Ishikawa (cell line): ENCODE measurements at regions not wholly inside any gene's neighbourhood (a gene's known extent, or its start where the extent isn't known, plus 50 kb on each side); places are given as distances from the start of the nearest gene placed in this dataset.

Experiments used
- CEBPB ChIP-seq: IDR thresholded peaks from 2 replicates; pipeline ENCODE4 v1.6.1; 2012
- CREB1 ChIP-seq: IDR thresholded peaks from 2 replicates; pipeline ENCODE4 v1.6.1; 2012; ENCODE audit warnings: low read depth
- EGR1 ChIP-seq: IDR thresholded peaks from 2 replicates; pipeline ENCODE4 v1.6.1; 2012
- EP300 ChIP-seq: IDR thresholded peaks from 2 replicates; pipeline ENCODE4 v1.6.1; 2012; ENCODE audit warnings: borderline replicate concordance
- FOXM1 ChIP-seq: IDR thresholded peaks from 2 replicates; pipeline ENCODE4 v1.6.1; 2012; ENCODE audit warnings: low read depth, borderline replicate concordance
- NFIC ChIP-seq: IDR thresholded peaks from 2 replicates; pipeline ENCODE4 v1.6.1; 2012
- RAD21 ChIP-seq: IDR thresholded peaks from 2 replicates; pipeline ENCODE4 v1.6.1; 2012; ENCODE audit warnings: low read depth
- TAF1 ChIP-seq: IDR thresholded peaks from 2 replicates; pipeline ENCODE4 v1.6.1; 2012; ENCODE audit warnings: low read depth, mild to moderate bottlenecking
- TCF12 ChIP-seq: IDR thresholded peaks from 2 replicates; pipeline ENCODE4 v1.6.1; 2012; ENCODE audit warnings: low read depth
- TEAD4 ChIP-seq: IDR thresholded peaks from 2 replicates; pipeline ENCODE4 v1.6.1; 2012
- YY1 ChIP-seq: IDR thresholded peaks from 2 replicates; pipeline ENCODE4 v1.6.1; 2012; ENCODE audit warnings: low read depth
- ZBTB7A ChIP-seq: IDR thresholded peaks from 2 replicates; pipeline ENCODE4 v1.6.1; 2012; ENCODE audit warnings: low read depth
- TF ChIP-seq, protein P1 (sequence below): IDR thresholded peaks from 2 replicates; pipeline ENCODE4 v1.6.1; 2012; ENCODE audit warnings: low read depth, mild to moderate bottlenecking
- TF ChIP-seq, protein P2 (sequence below): IDR thresholded peaks from 2 replicates; pipeline ENCODE4 v1.6.1; 2012
- TF ChIP-seq, protein P3 (sequence below): IDR thresholded peaks from 2 replicates; pipeline ENCODE4 v1.6.1; 2012

DNA sequence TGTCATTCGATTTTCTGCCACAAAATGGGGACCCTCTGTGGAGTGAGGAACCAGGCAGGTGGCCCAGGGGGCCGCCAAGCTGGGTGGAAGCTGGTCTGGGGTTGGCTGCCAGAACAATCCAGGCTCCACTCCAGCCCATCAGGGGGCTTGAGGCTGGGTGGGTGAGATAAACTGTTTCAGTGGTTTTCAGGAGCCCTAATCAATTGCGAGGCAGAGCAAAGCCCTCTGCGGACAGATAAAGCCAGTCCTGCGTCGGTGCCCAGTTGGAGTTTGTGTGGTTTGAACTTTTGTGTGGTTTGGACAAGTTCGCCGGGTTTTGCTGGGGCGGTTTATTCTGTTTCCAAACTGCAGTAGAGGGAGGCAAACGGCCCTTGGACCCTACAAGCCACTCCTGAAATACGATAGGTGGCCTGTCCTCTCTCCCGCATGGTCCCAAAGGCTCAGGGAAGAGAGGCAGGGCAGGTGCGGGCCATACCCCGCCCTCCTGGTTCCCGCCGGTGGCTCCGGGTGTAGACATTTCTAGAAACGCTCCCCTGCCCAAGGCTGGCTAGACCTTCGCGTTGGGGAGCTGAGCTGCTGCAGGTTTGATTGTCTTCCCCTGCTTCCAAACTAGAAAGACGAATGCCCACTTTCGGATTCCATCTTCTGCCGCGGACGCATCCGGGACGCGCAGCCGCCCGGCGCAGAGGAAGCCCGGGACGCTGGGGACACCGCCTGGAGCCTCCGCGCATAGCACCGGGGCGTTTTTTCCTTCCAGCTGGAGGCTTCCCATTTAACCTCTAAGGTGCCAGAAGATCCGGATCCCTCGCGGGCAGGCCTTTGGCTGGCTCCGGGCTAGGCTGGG is 169.0 kb upstream of the BCOR start:
- TF ChIP-seq RAD21 (peak; percentile 76), TCF12 (no peak)

DNA sequence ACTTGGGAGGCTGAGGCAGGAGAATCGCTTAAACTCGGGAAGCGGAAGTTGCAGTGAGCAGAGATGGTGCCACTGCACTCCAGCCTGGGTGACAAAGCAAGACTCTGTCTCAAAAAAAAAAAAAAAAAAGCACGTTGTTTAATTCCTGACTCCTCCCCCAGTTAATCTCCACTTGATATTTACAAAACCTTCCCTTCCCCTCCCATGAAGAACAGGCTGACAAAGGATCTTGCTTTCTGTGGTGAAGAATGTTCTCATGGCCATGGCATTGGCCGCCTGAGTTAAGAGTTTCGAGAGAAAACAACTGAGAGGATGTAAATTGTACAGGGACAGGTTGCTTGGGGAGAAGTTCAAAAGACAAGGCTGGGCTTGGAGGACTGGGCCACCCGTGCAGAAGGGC is 168.2 kb upstream of the BCOR start:
- TF ChIP-seq YY1: no peak
- TF ChIP-seq, protein P1, sequence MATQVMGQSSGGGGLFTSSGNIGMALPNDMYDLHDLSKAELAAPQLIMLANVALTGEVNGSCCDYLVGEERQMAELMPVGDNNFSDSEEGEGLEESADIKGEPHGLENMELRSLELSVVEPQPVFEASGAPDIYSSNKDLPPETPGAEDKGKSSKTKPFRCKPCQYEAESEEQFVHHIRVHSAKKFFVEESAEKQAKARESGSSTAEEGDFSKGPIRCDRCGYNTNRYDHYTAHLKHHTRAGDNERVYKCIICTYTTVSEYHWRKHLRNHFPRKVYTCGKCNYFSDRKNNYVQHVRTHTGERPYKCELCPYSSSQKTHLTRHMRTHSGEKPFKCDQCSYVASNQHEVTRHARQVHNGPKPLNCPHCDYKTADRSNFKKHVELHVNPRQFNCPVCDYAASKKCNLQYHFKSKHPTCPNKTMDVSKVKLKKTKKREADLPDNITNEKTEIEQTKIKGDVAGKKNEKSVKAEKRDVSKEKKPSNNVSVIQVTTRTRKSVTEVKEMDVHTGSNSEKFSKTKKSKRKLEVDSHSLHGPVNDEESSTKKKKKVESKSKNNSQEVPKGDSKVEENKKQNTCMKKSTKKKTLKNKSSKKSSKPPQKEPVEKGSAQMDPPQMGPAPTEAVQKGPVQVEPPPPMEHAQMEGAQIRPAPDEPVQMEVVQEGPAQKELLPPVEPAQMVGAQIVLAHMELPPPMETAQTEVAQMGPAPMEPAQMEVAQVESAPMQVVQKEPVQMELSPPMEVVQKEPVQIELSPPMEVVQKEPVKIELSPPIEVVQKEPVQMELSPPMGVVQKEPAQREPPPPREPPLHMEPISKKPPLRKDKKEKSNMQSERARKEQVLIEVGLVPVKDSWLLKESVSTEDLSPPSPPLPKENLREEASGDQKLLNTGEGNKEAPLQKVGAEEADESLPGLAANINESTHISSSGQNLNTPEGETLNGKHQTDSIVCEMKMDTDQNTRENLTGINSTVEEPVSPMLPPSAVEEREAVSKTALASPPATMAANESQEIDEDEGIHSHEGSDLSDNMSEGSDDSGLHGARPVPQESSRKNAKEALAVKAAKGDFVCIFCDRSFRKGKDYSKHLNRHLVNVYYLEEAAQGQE: no peak
- no peak for TF ChIP-seq FOXM1
- TF ChIP-seq EGR1: no peak
- TF ChIP-seq TCF12: no peak
- no peak for TF ChIP-seq ZBTB7A
- no peak for TF ChIP-seq TAF1
- TF ChIP-seq CEBPB: no peak
- TF ChIP-seq, protein P2, sequence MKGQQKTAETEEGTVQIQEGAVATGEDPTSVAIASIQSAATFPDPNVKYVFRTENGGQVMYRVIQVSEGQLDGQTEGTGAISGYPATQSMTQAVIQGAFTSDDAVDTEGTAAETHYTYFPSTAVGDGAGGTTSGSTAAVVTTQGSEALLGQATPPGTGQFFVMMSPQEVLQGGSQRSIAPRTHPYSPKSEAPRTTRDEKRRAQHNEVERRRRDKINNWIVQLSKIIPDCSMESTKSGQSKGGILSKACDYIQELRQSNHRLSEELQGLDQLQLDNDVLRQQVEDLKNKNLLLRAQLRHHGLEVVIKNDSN: no peak
- no peak for TF ChIP-seq TEAD4
- TF ChIP-seq, protein P3, sequence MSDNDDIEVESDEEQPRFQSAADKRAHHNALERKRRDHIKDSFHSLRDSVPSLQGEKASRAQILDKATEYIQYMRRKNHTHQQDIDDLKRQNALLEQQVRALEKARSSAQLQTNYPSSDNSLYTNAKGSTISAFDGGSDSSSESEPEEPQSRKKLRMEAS: no peak

DNA sequence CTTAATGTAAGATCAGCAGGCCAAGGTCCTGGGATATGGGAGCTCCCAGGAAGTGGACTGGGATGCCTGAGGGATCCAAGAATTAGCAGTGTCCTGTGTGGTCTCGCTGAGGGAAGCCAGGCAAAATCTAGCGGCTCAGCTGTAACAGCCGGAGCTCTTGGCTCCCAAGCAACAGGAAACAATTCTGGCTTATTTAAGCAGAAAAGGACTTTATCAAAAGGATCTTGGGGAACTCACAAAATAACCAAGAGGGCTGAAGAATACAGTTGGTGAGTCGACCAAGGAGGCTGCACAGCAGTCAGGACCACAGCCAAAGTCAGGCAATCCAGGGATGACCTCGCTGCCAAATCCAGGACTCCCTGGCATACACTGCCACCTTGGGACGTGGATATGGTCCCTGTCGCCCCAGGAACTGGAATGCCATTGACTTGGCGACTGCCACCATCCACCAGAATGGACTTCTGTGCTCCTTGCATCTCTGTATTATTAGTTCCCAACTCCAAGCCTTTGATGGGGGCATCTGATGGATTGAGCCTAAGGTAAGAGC is 165.3 kb upstream of the BCOR start:
- TF ChIP-seq NFIC (no peak), EP300 (no peak), CREB1 (no peak), RAD21 (0 out of 2 replicates have a peak, but pooled peaks have one; percentile 5), FOXM1 (no peak), ZBTB7A (no peak)

DNA sequence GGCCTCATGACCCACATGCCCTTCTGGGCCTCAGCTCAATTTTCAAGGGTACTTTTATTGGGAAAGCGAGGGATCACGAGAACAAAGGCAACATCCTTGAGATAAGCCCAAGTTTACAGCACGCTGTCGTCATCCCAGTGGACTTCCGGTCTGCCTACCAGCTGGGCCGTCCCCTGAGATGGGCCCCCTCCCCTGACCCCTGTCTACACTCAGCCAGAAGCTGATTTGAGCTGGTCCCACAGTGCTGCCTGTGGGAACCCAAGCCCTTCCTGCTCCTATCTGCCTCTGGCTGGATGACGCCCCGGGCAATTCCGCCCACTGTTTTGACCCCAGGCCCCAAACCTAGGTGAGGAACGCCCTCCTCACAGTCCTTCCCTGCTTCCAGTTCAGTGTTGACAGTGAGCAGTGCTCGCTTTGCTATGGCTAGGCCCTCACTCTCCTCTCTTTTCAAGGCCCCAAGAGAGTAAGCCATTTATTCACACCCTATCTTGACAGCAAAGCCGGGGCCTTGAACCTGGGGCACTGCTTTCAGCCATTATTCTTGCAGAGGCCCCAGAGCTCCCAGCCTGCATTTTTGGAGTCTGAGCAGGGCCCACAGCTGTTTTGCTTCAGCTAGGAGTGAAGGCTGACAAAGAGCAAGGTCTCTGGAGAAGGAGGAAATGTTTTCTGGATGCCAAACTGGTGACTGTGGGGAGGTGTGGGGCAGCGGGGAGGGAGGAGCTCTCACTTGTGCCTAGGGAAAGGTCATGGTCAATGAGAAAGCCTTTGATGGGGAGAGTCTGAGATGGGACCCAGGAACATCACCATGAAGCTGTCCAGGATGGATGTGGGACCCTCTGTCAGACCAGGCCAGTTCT is 164.6 kb upstream of the BCOR start:
- TF ChIP-seq RAD21: no peak
- no peak for TF ChIP-seq CREB1
- TF ChIP-seq TEAD4: no peak
- TF ChIP-seq ZBTB7A: no peak
- TF ChIP-seq, protein P2: no peak
- no peak for TF ChIP-seq EGR1
- TF ChIP-seq, protein P1: no peak
- no peak for TF ChIP-seq NFIC
- TF ChIP-seq, protein P3: no peak
- no peak for TF ChIP-seq YY1
- TF ChIP-seq CEBPB: no peak
- TF ChIP-seq TAF1: no peak
- no peak for TF ChIP-seq FOXM1
- TF ChIP-seq TCF12: no peak
- no peak for TF ChIP-seq EP300

DNA sequence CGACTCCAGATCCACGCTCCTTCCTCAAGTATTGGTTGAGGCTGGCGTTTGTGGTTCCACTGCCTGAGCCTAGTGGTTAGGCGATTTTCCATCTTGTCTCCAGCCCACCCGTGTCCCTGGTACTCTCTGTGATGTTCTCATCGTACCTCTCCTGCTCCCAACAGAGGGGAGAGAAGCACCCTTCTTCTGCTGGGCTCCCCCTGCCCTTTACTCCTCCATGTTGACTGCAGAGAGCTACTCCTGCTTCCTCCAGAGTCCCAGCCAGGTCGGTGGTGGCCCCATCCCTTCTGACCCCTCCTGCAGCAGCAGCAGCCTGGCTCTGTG is 164.0 kb upstream of the BCOR start:
- no peak for TF ChIP-seq EGR1
- no peak for TF ChIP-seq RAD21
- TF ChIP-seq, protein P1: no peak
- TF ChIP-seq CREB1: no peak
- TF ChIP-seq ZBTB7A: no peak
- TF ChIP-seq, protein P2: no peak
